Liver (tissue), 8 donors: ENCODE measurements at regions not wholly inside any gene's neighbourhood (a gene's known extent, or its start where the extent isn't known, plus 50 kb on each side); places are given as distances from the start of the nearest gene placed in this dataset.

Experiments used
- DNase-seq: peaks from one replicate; pipeline ENCODE4 v3.0.0-alpha.2; 2017; ENCODE audit warnings: low spot score
- H3K27ac ChIP-seq, 2 donors: one replicate each; pipeline ENCODE4 v1.7.0; 2013; ENCODE audit warnings: inconsistent platforms in 2 of 2, low read length in 2 of 2, control low read depth in 1 of 2, low read depth in 1 of 2, mild to moderate bottlenecking in 1 of 2
- H3K27me3 ChIP-seq, 4 donors: one replicate each; pipeline versions ENCODE4 v1.6.1 to v1.7.0; 2013; ENCODE audit warnings: low read length in 3 of 4, inconsistent platforms in 1 of 4, mild to moderate bottlenecking in 1 of 4, moderate library complexity in 1 of 4; ENCODE audit not compliant: control insufficient read depth in 4 of 4, insufficient read depth in 4 of 4
- H3K36me3 ChIP-seq, 4 donors: one replicate each; pipeline versions ENCODE4 v1.6.1 to v1.7.0; 2013; ENCODE audit warnings: low read length in 3 of 4, mild to moderate bottlenecking in 3 of 4, low read depth in 1 of 4, moderate library complexity in 1 of 4; ENCODE audit not compliant: control insufficient read depth in 4 of 4, insufficient read depth in 3 of 4
- H3K4me1 ChIP-seq, 4 donors: one replicate each; pipeline versions ENCODE4 v1.6.1 to v1.7.0; 2013; ENCODE audit warnings: low read length in 3 of 4, mild to moderate bottlenecking in 3 of 4, moderate library complexity in 1 of 4; ENCODE audit not compliant: control insufficient read depth in 4 of 4, insufficient read depth in 4 of 4
- H3K4me3 ChIP-seq, 3 donors: one replicate each; pipeline versions ENCODE4 v1.6.1 to v1.7.0; 2013; ENCODE audit warnings: low read length in 3 of 3, control low read depth in 1 of 3, low read depth in 1 of 3, mild to moderate bottlenecking in 1 of 3
- H3K9ac ChIP-seq, 2 donors: one replicate each; pipeline ENCODE4 v1.7.0; 2013; ENCODE audit warnings: low read length in 2 of 2, mild to moderate bottlenecking in 2 of 2, moderate library complexity in 2 of 2, control low read depth in 1 of 2, low read depth in 1 of 2
- H3K9me3 ChIP-seq, 4 donors: one replicate each; pipeline versions ENCODE4 v1.6.1 to v1.7.0; 2013; ENCODE audit warnings: low read length in 3 of 4; ENCODE audit not compliant: control insufficient read depth in 4 of 4
- EGR1 ChIP-seq, 2 donors: IDR thresholded peaks; 2 replicates each; pipeline ENCODE4 v1.6.1; 2016 to 2018; ENCODE audit warnings: antibody characterized with exemption in 2 of 2, low read depth in 2 of 2
- HNF4A ChIP-seq, 2 donors: conservative IDR thresholded peaks; 2 replicates each; pipeline ENCODE4 v1.6.1; 2016; ENCODE audit warnings: antibody characterized with exemption in 2 of 2, mild to moderate bottlenecking in 2 of 2
- HNF4G ChIP-seq: IDR thresholded peaks from 2 replicates; pipeline ENCODE4 v1.6.1; 2016; ENCODE audit warnings: antibody characterized with exemption
- NR2F2 ChIP-seq: IDR thresholded peaks from 2 replicates; pipeline ENCODE4 v1.6.1; 2016; ENCODE audit warnings: antibody characterized with exemption
- RAD21 ChIP-seq, 2 donors: IDR thresholded peaks; 2 replicates each; pipeline ENCODE4 v1.6.1; 2016; ENCODE audit warnings: antibody characterized with exemption in 2 of 2, mild to moderate bottlenecking in 2 of 2
- RXRA ChIP-seq, 2 donors: IDR thresholded peaks; 2 replicates each; pipeline ENCODE4 v1.6.1; 2017 to 2018; ENCODE audit warnings: antibody characterized with exemption in 2 of 2, mild to moderate bottlenecking in 1 of 2
- SP1 ChIP-seq: IDR thresholded peaks from 2 replicates; pipeline ENCODE4 v1.6.1; 2018; ENCODE audit warnings: antibody characterized with exemption, mild to moderate bottlenecking
- WGBS: extraction: QIAGEN DNeasy Blood & Tissue Kit; methylation state at CpG from one replicate; pipeline ENCODE4 v1.1.7; 2013; 5-methylcytosine and 5-hydroxymethylcytosine counted together
- TF ChIP-seq, protein P1 (sequence below): fragments of 150-350 bp; IDR thresholded peaks from 2 replicates; pipeline ENCODE4 v1.5.1; 2017; ENCODE audit warnings: improper control_type of control experiment, low read depth, low read length; ENCODE audit not compliant: missing input control
- TF ChIP-seq, protein P2 (sequence below): IDR thresholded peaks from 2 replicates; pipeline ENCODE4 v1.6.1; 2016; ENCODE audit warnings: antibody characterized with exemption
- TF ChIP-seq, protein P3 (sequence below): IDR thresholded peaks from 2 replicates; pipeline ENCODE4 v1.6.1; 2016; ENCODE audit warnings: antibody characterized with exemption
- donor health status: healthy.
- donor health status: healthy.
- donor health status: healthy.
- donor health status: healthy.
- donor health status: healthy.

DNA sequence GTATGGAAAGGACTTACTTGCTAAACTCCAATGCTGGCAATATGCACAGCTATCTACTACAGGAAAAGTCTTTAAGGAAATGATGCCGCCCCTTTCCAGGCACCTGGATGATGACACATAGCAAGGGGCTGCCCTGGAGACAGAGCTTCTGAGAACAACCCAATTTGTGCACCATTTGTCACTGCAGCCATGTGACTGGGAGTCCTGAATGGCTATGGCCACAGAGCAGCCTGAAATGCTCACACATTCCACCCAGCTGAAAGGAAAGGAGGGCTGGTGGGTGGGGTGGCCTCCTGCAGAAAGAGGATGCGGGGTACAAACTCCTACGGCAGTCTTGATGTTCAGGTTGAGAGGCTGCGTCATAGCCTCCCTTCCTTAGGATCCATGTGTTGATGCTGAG, 70.1 kb upstream of the FSTL4 start:
- DNase-seq = no peak
- H3K9ac ChIP-seq = no peak overlapping the region
- TF ChIP-seq SP1 (no peak), HNF4A (conservative IDR thresholded peaks at IDR 0.05) (no peak), EGR1 (IDR thresholded peaks at IDR 0.05; ENCODE audit: low read depth in 2 of 2) (no peak)
- TF ChIP-seq, protein P1, sequence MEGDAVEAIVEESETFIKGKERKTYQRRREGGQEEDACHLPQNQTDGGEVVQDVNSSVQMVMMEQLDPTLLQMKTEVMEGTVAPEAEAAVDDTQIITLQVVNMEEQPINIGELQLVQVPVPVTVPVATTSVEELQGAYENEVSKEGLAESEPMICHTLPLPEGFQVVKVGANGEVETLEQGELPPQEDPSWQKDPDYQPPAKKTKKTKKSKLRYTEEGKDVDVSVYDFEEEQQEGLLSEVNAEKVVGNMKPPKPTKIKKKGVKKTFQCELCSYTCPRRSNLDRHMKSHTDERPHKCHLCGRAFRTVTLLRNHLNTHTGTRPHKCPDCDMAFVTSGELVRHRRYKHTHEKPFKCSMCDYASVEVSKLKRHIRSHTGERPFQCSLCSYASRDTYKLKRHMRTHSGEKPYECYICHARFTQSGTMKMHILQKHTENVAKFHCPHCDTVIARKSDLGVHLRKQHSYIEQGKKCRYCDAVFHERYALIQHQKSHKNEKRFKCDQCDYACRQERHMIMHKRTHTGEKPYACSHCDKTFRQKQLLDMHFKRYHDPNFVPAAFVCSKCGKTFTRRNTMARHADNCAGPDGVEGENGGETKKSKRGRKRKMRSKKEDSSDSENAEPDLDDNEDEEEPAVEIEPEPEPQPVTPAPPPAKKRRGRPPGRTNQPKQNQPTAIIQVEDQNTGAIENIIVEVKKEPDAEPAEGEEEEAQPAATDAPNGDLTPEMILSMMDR = no peak
- H3K4me1 ChIP-seq = no peaks in the 10 kb centered on the region
- no peaks in the 10 kb centered on the region for H3K9me3 ChIP-seq
- 85% methylated on average over 4 of the region's 4 CpGs for WGBS
- H3K4me3 ChIP-seq = no peak overlapping the region
- no peaks in the 10 kb centered on the region for H3K36me3 ChIP-seq
- peaks cover 0 to 5% (median 0%) of the 10 kb centered on the region in 4 donors for H3K27me3 ChIP-seq
- H3K27ac ChIP-seq = no peak overlapping the region

DNA sequence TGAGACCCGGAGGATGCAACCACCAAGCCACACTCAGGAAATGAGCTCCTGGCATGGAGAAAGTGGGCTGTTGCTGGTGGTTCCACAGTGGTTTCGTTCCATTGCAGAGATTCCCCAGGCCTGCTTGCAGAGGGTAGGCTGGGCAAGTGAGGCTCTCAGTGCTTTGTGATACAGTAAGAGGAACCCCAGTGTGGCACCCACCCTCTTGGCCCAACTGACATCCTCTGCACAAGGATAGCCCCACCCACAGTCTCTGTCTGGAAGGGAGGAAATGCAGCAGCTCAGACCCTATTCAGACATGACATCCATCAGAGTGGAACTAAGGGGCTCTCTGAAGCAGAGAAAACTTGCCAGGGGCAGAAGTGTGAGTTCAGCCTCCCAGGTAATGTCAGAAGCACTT, 69.6 kb upstream of the FSTL4 start:
- Histone ChIP-seq H3K4me3 (no peak overlapping the region), H3K27me3 (peaks cover 0 to 5% (median 0%) of the 10 kb centered on the region in 4 donors), H3K36me3 (no peaks in the 10 kb centered on the region), H3K4me1 (no peaks in the 10 kb centered on the region), H3K9me3 (no peaks in the 10 kb centered on the region), H3K9ac (no peak overlapping the region), H3K27ac (no peak overlapping the region)
- no peak for TF ChIP-seq RAD21 (IDR thresholded peaks at IDR 0.05)
- no peak for DNase-seq
- WGBS = 69% methylated on average over 2 of the region's 2 CpGs

DNA sequence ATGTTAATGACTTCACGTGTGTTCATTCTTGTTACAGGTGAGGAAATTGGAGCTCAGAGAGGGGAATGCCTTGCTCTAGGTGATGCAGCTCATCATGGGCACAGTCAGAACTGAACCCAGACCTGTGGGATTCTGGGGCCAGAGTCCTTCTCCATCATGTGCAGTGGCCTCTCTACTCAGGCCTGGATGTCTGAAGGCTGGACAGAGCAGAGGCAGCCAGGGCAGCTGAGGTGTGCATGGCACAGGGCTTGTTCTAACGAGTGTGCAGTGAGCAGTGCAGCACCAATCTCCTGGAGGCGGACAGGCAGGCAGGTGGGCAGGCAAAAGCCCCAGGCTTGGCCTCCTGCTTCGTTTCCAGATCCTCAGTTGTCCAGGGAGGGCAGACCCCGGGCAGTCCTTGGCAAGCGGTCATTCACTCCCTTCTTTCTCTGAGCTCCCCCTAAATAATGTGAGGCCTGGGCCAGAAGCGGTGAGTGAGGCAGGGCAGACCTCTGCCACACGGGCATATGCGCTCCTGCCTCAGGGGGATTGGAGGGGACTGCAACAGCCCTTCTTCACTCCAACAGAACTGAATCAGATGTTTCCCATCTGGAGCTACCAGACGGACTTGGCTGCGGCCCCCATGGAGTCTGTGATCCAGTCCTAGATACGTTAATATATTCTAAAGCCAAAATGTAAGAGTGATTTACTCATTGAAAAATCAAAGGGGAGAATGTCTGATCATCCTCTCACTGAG, 68.7 kb upstream of the FSTL4 start:
- H3K27ac ChIP-seq = no peak overlapping the region
- TF ChIP-seq, protein P2, sequence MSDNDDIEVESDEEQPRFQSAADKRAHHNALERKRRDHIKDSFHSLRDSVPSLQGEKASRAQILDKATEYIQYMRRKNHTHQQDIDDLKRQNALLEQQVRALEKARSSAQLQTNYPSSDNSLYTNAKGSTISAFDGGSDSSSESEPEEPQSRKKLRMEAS = no peak
- TF ChIP-seq HNF4G (no peak), RXRA (IDR thresholded peaks at IDR 0.05) (no peak)
- TF ChIP-seq, protein P3, sequence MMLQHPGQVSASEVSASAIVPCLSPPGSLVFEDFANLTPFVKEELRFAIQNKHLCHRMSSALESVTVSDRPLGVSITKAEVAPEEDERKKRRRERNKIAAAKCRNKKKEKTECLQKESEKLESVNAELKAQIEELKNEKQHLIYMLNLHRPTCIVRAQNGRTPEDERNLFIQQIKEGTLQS = no peak
- H3K4me3 ChIP-seq = no peak overlapping the region
- H3K4me1 ChIP-seq = no peaks in the 10 kb centered on the region
- DNase-seq = no peak
- 80% methylated on average over 12 of the region's 12 CpGs for WGBS
- H3K9ac ChIP-seq = no peak overlapping the region
- H3K27me3 ChIP-seq = peaks cover 0 to 5% (median 0%) of the 10 kb centered on the region in 4 donors
- no peaks in the 10 kb centered on the region for H3K9me3 ChIP-seq
- no peaks in the 10 kb centered on the region for H3K36me3 ChIP-seq

DNA sequence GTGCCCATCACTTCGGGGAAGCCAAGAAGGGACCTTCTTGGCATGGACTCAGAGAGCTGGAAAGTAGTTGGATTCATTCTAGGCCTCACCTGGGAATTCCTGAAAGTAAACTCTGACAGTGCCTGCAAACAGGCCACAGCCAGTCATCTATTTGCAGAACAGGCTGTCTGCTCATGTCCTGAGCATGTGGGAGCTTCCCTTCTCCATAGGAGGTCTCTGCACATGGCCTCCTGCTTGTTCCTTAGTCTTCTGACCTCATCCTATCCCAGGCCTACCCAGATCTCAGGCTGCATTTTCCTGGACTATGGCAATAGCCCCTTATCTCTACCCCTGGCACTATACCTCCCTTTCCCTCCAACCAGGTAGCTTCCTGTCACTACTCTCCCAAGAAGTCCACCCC, 67.2 kb upstream of the FSTL4 start:
- H3K36me3 ChIP-seq = no peaks in the 10 kb centered on the region
- 77% methylated on average over 1 of the region's 1 CpG for WGBS
- no peak for DNase-seq

More for the DNA sequence above, 67.2 kb upstream of the FSTL4 start:
- Histone ChIP-seq H3K9ac (no peak overlapping the region), H3K27ac (no peak overlapping the region), H3K9me3 (no peaks in the 10 kb centered on the region), H3K4me1 (no peaks in the 10 kb centered on the region), H3K27me3 (no peaks in the 10 kb centered on the region), H3K4me3 (no peak overlapping the region)
- TF ChIP-seq, protein P3 = no peak
- no peak for TF ChIP-seq NR2F2
